CD1c-positive myeloid dendritic cell (primary cell): ENCODE measurements at regions not wholly inside any gene's neighbourhood (a gene's known extent, or its start where the extent isn't known, plus 50 kb on each side); places are given as distances from the start of the nearest gene placed in this dataset.

Experiments
- DNase-seq: peaks from one replicate; pipeline ENCODE4 v3.0.0-alpha.2; 2016; ENCODE audit errors: extremely low spot score

- no peak for DNase-seq
Measured at GRCh38 chr5:28542987-28543386, 1504.6 kb upstream of the CDH9 start.

DNA sequence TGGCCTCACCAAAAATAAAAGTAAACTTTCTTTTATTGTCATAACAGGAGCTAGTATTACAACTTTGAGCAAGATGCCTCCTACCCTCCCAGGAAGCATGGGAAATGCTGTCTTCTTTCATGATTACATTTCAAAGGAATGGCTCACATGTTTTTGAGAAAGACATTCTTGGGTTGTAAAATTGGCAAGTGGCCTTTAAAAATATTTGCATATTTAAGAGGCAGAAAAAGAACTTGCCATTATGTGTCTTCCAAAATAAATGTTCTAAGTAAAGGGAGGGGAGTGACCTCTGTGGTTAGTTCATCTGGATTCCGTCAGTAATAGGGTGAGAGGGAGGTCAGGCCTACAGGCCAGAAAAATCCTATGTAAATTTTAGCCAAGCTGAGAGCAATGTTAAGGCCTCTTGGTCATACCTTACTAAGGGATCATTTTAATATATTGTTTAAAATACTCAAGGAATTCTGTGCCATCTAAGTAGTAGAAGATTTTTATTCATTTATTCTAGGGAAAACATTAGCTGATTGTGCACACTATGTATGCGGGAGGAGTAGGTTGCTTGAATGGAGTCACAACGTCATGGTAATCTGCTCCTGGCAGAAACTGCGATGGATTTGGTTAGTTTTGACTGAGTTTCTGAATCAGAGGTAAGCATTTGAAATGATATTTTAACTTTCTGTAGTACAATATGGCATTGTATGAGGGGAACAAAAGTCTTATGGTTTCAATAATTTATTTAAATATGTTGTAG, 1485.7 kb upstream of the CDH9 start:
- no peak for DNase-seq

DNA sequence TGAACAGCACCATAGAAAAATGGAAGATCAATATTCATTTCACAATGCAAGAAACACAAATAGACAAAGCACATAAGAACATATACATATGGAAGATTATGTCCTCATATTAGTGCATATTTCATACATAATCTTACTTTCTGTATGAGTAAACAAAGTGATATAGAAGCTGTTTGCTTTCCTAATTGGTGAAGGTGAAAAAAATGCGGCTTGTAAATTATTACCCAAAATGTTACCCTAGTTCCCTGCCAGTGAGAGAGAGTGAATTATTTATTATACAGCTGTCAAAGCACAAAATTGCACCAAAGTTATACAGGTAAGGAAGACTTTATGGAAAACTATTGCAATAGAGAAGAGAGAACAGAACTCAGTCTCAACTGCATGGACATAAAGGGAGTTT, 1485.0 kb upstream of the CDH9 start:
- no peak for DNase-seq

GRCh38 chr5:28517691-28518090, 1479.3 kb upstream of the CDH9 start:
- no peak for DNase-seq

GRCh38 chr5:28516722-28517121, 1478.3 kb upstream of the CDH9 start:
- DNase-seq = no peak

DNA sequence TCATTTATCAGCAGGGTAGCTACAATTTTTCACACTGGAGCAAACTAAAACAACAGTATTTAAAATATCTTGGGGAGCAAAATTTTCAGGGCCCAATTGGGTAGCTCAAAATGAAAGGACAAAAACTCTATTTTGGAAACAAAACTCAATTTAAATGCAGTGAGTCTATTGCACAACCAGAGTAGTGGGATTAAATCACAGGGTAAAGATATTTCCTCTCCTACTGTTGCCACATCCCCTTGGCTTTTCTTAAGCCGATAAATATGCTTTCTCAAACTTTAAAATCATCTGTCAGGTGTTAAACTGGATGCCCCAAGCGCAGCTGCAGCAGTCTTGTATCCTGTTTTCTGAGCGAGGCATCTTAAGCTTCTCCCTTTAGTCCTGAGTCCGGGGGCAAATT, 1474.3 kb upstream of the CDH9 start:
- DNase-seq = no peak

GRCh38 chr5:28505121-28505520, 1466.7 kb upstream of the CDH9 start:
- DNase-seq = no peak

GRCh38 chr5:28500511-28500910, 1462.1 kb upstream of the CDH9 start:
- DNase-seq = no peak

DNA sequence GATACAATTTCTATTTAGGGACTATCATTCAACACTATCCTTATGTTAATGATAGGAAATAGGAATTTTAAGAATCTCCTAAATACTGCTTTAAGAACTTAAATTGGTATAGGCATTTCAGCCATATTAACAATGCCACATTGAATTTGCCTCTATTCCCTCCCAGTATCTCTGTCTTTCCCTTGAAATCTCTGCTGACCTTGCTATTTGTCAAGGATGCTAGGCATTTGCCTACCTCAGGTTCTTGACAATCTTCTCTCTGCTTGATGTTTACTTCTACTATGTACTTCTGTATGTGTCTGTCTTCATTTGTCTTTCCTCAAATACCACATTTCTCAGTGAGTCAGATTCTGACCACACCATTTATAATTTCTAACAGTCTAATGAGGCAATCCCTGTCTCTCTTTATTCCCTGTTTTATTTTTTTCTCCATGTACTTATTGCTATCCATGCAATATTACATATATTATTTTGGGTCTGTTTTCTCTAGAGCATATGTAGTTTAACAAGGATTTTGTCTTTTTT, 1461.4 kb upstream of the CDH9 start:
- DNase-seq = no peak

DNA sequence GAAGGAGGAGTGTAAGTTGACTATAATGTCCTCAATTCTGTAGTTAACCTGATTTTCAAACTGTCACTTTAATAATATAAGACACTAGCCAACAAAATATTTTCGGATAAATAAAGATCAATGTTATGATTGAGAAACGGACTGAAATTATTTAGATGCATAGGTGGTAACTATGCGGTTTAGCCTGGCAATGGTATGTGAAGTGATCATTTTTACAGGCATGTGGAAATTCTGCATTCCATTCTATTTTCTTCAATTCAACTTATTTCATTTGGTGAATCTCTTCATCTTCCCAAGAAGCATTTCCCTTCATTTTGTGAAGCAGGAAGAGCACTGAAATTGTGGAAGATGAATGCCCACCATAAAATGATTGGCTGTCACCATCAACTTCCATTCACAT, 1457.5 kb upstream of the CDH9 start:
- no peak for DNase-seq

DNA sequence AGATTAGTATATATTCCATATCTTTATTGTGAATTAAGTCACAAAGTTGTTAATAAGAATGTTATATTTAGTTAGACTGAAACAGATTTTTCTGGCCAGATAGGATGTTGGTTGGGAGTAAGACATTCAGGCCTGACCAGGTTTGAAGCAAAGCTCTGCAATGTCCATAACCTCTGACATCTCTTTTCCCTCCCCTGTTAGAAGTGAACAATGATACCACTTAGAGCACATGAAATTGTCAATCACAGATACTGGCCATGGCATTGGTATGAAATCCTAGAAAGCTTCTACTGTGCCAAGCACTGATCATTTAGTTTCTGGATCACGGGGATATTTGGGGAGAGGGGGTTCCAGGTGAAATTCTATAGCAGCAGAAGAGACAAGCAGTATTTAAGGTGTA, 1455.1 kb upstream of the CDH9 start:
- DNase-seq = no peak

- DNase-seq = no peak
Measured at GRCh38 chr5:28488752-28489151, 1450.4 kb upstream of the CDH9 start.

DNA sequence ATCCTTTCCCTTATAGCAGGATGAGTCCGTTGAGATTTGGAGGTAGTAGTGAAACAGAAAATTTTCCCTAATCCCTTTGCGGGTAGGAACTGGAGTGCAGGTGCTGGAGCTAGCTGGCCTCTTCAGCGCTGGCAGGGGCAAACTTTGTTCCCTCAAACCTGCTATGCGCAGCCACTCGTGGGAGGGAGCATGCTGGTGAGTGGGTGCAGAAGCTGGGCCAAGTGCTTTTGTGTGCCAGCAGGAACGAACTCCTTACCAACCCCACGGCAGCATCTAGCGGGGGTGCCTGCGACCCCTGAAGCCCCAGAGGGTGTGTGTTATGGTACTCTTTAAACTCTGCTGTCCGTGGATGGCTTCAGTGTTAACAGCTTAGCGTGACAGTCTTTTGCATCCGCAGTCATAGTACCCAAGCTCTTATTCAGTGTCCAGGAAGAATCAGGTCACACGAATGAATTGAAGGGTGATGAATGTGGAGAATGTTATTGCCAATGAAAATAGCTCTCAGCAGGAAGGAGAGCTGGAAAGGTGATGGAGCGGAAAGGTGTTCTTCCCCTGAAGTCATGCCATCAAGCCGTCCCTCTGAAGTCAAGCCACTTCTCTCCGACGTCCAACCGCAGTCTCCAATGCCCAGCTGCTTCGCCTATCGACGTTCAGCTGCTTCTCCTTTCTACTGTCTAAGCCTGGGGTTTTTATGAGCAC, 1445.1 kb upstream of the CDH9 start:
- DNase-seq = no peak

DNA sequence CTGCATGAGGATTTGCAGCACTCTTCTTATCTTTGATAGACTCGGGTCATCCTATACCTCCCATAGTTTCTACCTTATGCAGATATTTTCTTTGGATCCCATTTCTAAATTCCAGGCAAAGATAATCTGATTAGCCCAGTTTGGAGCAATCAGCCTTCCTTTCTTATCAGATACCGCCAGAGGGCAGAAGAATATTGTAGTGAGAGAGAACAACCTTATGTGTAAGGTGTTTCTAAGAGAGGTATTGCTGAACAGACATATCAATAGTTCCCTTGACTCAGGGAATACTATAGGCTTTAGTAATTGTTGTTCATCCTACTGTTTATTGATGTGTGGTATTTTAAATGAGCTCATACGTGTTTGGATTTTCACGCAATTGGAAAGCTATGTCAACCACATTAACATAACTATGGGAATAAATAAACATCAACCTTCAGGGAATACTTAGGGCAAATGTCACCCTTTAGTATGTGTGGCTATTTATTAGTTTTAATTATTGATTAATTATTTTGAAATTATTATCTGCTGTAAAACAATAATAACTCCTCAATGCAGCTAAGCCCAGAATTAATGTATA, 1435.2 kb upstream of the CDH9 start:
- DNase-seq = no peak

DNA sequence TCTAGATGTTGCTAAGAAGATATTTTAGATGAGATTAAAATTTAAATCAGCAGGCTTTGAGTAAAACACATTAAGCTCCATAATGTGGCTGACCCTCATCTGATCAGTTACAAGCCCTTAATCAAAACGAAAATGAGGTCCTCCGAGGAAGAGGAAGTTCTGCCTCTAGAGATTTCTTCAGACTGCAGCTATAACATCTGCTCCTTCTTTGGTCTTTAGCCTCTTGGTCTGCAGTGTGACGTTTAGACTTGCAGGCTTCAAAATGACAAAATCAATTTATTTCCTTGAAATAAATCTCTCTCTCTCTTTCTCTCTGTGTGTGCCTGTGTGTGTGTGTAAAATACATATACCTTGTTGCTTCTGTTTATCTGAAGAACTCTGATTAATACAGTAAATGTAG, 1429.8 kb upstream of the CDH9 start:
- DNase-seq = no peak

DNA sequence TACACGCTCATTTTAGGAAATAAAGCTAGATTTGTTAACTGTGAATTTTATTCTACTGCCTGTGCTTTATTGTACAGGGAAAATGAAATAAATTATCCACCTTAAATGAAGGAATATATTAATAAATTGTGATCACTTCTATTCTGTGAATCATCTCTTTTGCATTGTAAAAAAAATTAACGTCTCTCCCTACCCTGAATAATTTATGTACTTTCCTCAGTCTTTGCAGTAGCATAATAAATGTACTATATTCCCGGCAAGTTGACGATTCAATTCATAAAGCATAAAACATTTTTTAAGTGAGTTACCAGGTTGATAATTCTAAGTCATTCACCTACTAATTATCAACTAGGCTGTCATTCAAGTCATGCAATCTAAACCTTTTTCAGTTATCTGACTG, 1425.3 kb upstream of the CDH9 start:
- DNase-seq = no peak

- DNase-seq = no peak
Measured at GRCh38 chr5:28451483-28451882, 1413.1 kb upstream of the CDH9 start.

- no peak for DNase-seq
Measured at GRCh38 chr5:28450997-28451396, 1412.6 kb upstream of the CDH9 start.

GRCh38 chr5:28448791-28449190, 1410.4 kb upstream of the CDH9 start:
- DNase-seq = no peak

DNA sequence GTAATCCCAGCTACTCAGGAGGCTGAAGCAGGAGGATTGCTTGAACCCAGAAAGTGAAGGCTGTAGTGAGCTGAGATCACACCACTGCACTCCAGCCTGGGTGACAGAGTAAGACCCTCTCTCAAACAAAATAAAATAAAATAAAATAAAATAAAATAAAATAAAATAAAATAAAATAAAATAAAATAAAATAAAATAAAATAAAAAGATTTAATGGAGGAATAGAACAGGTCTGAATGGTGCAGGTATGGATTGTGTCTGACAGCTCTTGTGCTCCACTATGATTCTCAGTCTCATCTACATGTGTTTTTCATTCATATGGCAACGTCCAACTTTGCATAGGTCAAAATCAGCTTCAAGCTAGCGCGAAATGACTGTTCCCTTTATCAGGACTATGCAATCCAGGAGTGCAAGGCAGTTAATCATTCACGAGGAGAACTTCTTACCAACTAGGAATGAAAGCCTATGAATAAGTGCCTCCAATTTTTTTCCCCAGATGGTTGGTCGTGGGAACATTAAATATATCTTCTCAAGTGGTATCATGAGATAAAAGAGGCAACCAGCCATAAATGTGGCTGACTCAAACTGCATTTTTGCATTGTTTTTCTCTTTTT, 1392.3 kb upstream of the CDH9 start:
- DNase-seq = no peak

DNA sequence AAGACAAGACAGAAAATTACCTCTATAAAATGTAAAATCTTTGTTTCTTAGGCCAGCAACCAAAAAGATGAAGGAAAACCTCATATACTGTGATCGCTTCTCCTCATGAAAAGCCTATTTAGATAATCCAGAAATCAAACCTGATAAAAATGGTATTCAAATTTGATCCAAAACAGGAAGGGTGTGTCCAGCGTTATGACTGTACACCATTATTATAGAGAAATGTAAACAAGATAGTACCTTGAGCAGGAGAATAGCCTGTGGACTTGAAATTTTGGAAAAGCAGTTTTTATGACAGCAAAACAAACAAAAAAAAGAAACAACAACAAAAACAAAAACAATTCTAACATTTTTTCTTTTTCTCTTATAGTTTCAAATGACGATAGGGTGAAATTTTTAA, 1382.8 kb upstream of the CDH9 start:
- no peak for DNase-seq

- no peak for DNase-seq
Measured at GRCh38 chr5:28415791-28416443, 1377.5 kb upstream of the CDH9 start.
